ENCODE measurements at regions not wholly inside any gene's neighbourhood (a gene's known extent, or its start where the extent isn't known, plus 50 kb on each side); places are given as distances from the start of the nearest gene placed in this dataset.
A peak's percentile ranks its signal among the peaks of the same experiment; 100 is the strongest.

GRCh38 chr2:9782197-9782719 is 61.0 kb upstream of the TAF1B start:
- TF ChIP-seq POLR2AphosphoS5 (IDR thresholded peaks at IDR 0.05) (no peak), CTCF (IDR thresholded peaks at IDR 0.05 in 8 of 11, conservative IDR thresholded peaks at IDR 0.05 in 3 of 11) (peak in 1 of 11 experiments; percentile 12)
